Smooth muscle cell (in vitro differentiated cells): ENCODE measurements at regions not wholly inside any gene's neighbourhood (a gene's known extent, or its start where the extent isn't known, plus 50 kb on each side); places are given as distances from the start of the nearest gene placed in this dataset.

Experiments
- DNase-seq: peaks from one replicate; lab custom pipeline; 2025; ENCODE audit not compliant: unreplicated experiment; lab: John Stamatoyannopoulos, UW
- H2AFZ ChIP-seq: fragments of 200-600 bp; sonication (generic); 2 replicates; pipeline ENCODE4 v1.6.0; 2016; ENCODE audit warnings: antibody characterized with exemption, low read depth, mild to moderate bottlenecking
- H3F3A ChIP-seq: fragments of 200-600 bp; sonication (generic); 2 replicates; pipeline ENCODE4 v1.6.0; 2017; ENCODE audit warnings: antibody characterized with exemption, low read depth
- H3K27ac ChIP-seq: fragments of 200-600 bp; sonication (generic); 2 replicates; pipeline ENCODE4 v1.5.1; 2016; ENCODE audit warnings: low read depth, mild to moderate bottlenecking
- H3K27me3 ChIP-seq: fragments of 200-600 bp; sonication (generic); 2 replicates; pipeline ENCODE4 v1.6.1; 2016; ENCODE audit warnings: low read depth, mild to moderate bottlenecking
- H3K36me3 ChIP-seq: fragments of 200-600 bp; sonication (generic); 2 replicates; pipeline ENCODE4 v1.5.1; 2016; ENCODE audit warnings: low read depth
- H3K4me1 ChIP-seq: fragments of 200-600 bp; sonication (generic); 2 replicates; pipeline ENCODE4 v1.5.1; 2016; ENCODE audit warnings: low read depth
- H3K4me2 ChIP-seq: fragments of 200-600 bp; sonication (generic); 2 replicates; pipeline ENCODE4 v1.6.0; 2016; ENCODE audit warnings: mild to moderate bottlenecking
- H3K4me3 ChIP-seq: fragments of 200-600 bp; sonication (generic); 2 replicates; pipeline ENCODE4 v1.5.1; 2016; ENCODE audit warnings: mild to moderate bottlenecking
- H3K79me2 ChIP-seq: fragments of 200-600 bp; sonication (generic); 2 replicates; pipeline ENCODE4 v1.6.0; 2016; ENCODE audit warnings: low read depth, mild to moderate bottlenecking
- H3K9ac ChIP-seq: fragments of 200-600 bp; sonication (generic); 2 replicates; pipeline ENCODE4 v1.6.0; 2016; ENCODE audit warnings: low read depth
- H3K9me3 ChIP-seq: fragments of 200-600 bp; sonication (generic); replicated peaks from 2 replicates; pipeline ENCODE4 v1.5.1; 2016; ENCODE audit warnings: low read depth
- H4K20me1 ChIP-seq: fragments of 200-600 bp; sonication (generic); 2 replicates; pipeline ENCODE4 v1.6.0; 2016; ENCODE audit warnings: low read depth
- CTCF ChIP-seq: fragments of 200-600 bp; sonication (generic); IDR thresholded peaks from 2 replicates; pipeline ENCODE4 v1.5.1; 2017; ENCODE audit warnings: borderline replicate concordance, mild to moderate bottlenecking, antibody characterized with exemption; ENCODE audit not compliant: insufficient read depth, poor library complexity, severe bottlenecking
- WGBS: methylation state at CpG from one replicate; pipeline ENCODE4 v1.1.7; 2016; ENCODE audit warnings: low lambda C conversion rate; 5-methylcytosine and 5-hydroxymethylcytosine counted together

GRCh38 chr5:71825992-71826391 is 106.9 kb downstream of the CARTPT start:
- Histone ChIP-seq H3K4me3 (no peak overlapping the region), H3F3A (peaks cover 14% of the 10 kb centered on the region), H3K9ac (no peak overlapping the region), H3K36me3 (no peaks in the 10 kb centered on the region), H3K9me3 (peaks cover 5% of the 10 kb centered on the region), H2AFZ (no peak overlapping the region), H3K79me2 (no peaks in the 10 kb centered on the region), H3K27ac (no peak overlapping the region), H4K20me1 (no peaks in the 10 kb centered on the region), H3K27me3 (no peaks in the 10 kb centered on the region), H3K4me2 (no peak overlapping the region), H3K4me1 (peaks cover 7% of the 10 kb centered on the region)
- WGBS, result 100% methylated on average over 1 of the region's 1 CpG
- no peak for DNase-seq
- TF ChIP-seq CTCF, result no peak

GRCh38 chr5:71828291-71829040 is 109.4 kb downstream of the CARTPT start:
- Histone ChIP-seq H4K20me1 (no peaks in the 10 kb centered on the region), H3K9ac (no peak overlapping the region), H3K27me3 (no peaks in the 10 kb centered on the region), H2AFZ (no peak overlapping the region), H3K4me1 (peaks cover 7% of the 10 kb centered on the region), H3K4me2 (no peak overlapping the region), H3K27ac (no peak overlapping the region), H3K79me2 (no peaks in the 10 kb centered on the region), H3K4me3 (no peak overlapping the region), H3F3A (peaks cover 22% of the 10 kb centered on the region), H3K36me3 (no peaks in the 10 kb centered on the region), H3K9me3 (peaks cover 5% of the 10 kb centered on the region)
- DNase-seq, result no peak
- no peak for TF ChIP-seq CTCF
- WGBS, result 98% methylated on average over 2 of the region's 2 CpGs

- TF ChIP-seq CTCF, result no peak
- Histone ChIP-seq H3K4me2 (no peak overlapping the region), H3K27me3 (no peaks in the 10 kb centered on the region), H4K20me1 (no peaks in the 10 kb centered on the region), H2AFZ (no peak overlapping the region), H3K79me2 (no peaks in the 10 kb centered on the region), H3K36me3 (no peaks in the 10 kb centered on the region), H3K9ac (no peak overlapping the region), H3F3A (peaks cover 22% of the 10 kb centered on the region), H3K27ac (no peak overlapping the region), H3K4me3 (no peak overlapping the region), H3K4me1 (peaks cover 7% of the 10 kb centered on the region), H3K9me3 (peaks cover 5% of the 10 kb centered on the region)
- 98% methylated on average over 5 of the region's 5 CpGs for WGBS
- DNase-seq, result no peak
These were observed 110.1 kb downstream of the CARTPT start for GRCh38 chr5:71829206-71829605.
